ENCODE measurements at regions not wholly inside any gene's neighbourhood (a gene's known extent, or its start where the extent isn't known, plus 50 kb on each side); places are given as distances from the start of the nearest gene placed in this dataset.
"Not testable (repeated sequence)": the region's sequence is repeated elsewhere in the genome, so short reads cannot be mapped to it uniquely, and the experiment has no call there.

DNA sequence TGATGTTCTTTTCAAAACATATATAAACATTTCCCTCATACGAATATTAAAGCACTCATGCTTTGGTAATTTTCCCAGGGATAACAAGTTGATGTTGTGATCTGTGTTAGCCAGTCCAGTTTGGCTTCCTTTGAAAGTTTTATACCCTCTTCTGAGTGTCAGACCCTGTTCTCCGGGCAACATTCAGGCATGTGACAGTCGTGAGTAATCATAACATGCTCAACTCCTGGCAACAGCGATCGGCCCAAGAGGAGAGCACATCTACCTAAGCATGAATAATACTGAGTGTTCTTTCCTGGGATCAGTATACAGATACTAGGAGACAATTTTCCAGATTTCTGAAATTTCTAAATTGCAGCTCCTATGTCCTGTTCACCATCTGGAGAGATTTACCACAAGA lies 1086.4 kb downstream of the CDH8 start:
- DNase-seq, result no peak

DNA sequence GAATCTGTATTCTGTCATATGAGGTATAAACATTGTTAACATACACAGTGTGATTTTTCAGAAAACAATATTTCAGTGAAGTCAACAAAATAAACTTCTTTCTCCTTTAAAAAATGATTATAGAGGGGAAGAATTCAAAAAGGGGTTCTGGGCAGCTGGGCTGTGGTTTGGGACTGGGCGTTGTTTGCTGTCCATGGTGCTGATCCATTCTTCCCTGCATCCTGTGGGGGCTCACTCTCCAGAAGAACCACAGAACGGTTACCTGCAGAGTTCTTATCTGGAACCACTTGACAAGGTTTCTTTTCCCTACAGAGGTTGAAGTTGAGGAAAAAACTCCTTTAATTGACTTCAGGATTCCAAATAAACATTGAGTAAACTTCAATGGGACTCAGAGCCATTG lies 1091.0 kb downstream of the CDH8 start:
- DNase-seq, result no peak

DNA sequence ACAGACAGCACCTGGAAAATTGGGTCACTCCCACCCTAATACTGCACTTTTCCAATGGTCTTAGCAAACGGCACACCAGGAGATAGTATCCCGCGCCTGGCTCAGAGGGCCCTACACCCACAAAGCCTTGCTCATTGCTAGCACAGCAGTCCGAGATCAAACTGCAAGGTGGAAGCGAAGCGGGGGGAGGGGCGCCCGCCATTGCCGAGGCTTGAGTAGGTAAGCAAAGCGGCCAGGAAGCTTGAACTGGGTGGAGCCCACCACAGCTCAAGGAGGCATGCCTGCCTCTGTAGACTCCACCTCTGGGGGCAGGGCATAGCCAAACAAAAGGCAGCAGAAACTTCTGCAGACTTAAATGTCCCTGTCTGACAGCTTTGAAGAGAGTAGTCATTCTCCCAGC lies 1100.0 kb downstream of the CDH8 start:
- not testable (repeated sequence) for DNase-seq

DNA sequence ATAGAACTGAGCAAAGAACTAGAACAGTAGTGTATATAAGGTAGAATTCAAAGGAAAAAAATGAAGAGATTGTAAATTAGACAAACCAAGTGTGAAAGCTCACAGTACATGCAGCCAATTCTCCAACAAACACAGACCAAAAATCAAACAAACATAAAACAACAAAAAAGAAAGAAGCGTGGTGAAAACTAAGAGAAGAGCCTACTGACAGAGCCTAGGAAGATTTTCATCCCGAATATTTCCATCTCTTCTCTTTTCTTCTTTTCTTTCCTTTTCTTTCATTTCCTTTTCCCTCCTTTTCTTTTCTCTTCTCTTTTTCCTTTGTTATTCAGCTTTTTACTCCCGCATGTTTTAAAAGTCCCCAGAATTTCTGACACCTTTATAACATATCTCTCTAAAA lies 1103.6 kb downstream of the CDH8 start:
- DNase-seq, result no peak

DNA sequence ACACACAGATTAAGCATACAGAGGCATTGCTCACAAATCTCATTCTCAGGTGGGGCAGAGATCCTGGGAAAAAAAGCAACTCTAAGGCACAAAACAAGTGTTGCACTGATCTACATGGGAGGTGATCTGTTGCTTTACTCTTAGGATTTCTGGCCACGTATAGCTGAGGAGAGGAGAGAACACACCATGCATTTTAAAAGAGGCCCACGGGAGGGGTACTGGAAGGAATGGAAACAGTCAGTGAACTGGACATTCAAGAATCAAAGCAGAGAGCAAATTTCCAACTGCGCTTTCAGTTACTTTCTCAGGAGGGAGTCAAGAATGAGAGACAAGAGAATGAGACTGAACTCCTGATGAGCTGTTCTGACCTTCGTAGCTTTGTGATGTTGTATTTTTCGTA lies 1105.9 kb downstream of the CDH8 start:
- no peak for DNase-seq

DNA sequence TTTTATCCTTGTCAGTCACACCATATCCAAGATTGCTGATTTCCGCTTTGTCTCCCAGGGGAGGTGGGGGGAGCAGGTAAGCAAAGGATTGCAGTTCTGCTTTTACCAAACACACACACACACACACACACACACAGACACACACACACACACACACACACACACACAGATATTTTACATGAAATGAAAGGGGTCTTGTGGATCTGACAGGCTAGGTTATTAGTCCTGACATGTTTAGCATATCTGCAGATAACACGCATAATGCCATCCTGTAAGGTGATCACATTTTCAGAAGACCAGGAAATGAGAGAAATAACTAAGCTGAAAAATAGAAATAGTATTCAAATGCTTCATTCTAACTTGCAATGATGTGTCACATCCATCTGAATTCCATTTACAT lies 1113.3 kb downstream of the CDH8 start:
- DNase-seq, result no peak

DNA sequence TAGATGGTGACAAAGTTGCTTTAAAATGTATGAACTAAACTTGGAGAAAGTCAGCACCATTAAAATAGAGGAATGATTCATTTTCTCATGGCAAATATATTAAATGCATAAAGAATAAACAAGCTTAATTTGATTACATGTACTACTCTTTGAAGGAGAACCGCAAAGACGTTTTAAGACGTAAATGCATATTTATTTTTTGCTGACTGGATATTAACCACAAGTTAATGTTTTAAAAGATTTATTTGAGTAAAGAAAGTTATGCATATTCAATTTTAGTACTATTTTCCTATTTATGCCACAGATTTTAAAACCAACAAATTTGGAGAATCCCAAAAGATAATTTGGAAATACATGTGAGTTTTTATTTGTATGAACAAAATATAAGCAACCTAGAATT lies 1121.9 kb downstream of the CDH8 start:
- DNase-seq, result no peak

DNA sequence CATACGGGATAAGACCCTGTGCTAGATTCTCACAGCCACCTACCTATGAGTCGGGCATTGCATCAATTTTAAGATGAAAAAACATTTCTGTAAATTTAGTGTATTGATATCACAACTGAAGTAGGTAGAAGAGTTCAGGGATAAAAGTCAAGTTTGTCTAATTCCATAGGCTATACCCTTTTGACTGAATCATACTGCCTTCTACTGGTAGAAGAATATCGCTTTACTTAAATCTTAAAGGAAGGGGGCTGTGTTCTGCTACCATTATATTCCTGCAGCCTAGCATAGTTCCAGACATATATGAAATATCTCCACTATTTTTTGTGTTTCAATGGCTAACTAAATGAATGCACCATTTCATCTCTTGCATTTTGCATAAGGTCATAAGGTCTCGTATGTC lies 1128.6 kb downstream of the CDH8 start:
- no peak for DNase-seq

DNA sequence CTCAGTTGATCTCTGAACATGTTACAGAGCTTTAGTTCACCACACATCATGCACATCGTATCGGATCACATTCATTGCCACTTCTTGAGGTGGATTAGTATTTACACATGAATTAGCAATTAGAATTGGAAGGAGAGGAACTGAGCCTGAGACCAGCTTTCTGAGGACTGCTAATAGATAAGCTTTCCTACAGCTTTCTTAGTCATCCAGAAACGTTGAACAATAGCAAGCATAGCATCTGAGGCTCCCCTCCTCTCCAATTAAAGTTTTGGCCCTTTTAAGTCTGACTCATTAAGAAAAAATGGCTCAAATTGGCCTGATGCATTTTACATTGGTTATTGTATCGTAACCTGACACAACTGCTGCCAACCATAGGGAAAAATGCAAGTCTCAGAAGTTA lies 1130.4 kb downstream of the CDH8 start:
- DNase-seq, result no peak

DNA sequence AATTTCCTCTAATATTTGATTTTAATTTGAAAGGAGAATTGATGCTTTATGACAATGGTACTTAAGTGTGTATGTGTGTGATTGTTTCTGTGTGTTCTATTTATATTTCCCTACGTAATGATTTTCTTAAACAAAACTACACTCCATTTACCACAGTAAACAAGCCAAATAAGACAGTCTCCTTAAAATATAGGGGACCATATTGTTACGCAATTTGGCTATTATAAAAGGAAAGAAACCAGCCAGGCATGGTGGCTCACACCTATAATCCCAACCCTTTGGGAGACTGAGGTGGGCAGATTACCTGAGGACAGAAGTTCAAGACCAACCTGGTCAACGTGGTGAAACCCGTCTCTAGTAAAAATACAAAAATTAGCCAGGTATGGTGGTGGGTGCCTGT lies 1134.1 kb downstream of the CDH8 start:
- DNase-seq, result no peak

DNA sequence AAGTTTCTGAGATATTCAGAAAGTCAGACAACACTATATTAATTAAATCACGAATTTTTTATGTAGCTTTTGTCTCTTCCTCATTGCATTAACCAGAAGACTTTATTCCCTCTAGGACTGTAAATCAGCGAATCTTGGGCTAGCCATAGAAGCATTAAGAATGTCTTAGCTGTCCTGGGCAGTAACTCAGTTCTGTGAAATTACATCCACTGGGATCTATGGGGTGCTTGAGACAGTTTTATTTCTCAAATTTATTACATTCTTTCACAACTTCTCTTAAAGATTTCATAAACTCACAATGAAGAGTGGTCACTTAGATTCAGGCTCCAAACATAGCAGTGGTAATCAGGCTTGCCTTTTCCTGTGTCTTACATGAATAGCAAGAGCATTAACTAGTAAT lies 1153.4 kb downstream of the CDH8 start:
- DNase-seq, result no peak

DNA sequence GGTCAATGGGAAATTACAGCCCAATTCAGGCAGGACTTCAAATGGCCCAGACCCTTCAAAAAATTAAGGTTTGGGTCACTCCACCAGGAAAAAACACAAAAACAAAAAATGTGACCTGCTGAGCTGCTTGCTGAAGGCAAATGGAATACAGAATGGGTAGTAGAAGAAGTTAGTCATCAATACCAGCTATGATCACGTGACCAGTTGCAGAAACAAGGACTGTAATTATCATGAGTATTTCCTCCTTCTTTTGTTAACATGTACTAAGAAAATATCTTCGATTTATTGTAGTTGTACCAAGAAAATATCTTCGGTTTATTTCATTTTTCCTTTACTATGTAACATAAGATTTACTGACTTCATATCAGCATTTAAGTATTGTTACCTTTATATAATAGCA lies 1183.6 kb downstream of the CDH8 start:
- DNase-seq, result no peak

DNA sequence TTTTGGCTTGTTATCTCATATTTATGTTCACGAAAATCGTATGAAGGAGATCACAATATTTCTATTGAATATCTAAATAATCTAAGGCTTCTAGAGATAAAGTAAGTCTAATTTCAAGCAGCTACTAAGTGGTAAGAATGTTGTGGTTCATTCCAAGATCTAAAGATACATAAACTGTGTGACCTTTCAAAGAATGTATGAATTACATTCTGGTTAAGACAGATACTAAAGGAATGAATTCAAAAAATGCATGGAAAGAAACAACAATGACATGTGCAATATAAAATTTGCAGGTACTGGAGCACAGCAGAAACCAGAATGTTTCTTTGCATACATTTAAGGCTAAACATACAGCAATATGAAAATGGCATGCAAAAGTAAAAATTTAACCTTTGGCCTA lies 1214.6 kb downstream of the CDH8 start:
- no peak for DNase-seq

DNA sequence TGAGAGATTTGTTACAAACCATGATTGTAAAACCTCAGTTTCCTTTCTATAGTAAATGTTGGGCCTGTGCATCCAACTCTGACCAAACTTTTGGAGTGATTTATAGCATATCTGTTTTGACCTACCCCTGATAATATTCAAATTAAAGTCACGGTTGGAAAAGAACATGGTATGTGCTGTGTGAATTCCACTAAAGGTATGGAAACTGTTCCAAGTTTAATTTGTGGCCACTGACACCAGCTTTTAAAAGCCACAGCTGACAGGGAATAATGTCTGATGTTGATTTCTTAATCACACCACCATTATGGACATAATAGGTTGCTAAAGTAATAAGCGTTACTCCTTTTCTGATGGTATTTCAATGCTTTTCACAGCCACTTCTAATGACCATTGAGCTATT lies 1215.9 kb downstream of the CDH8 start:
- DNase-seq, result no peak

DNA sequence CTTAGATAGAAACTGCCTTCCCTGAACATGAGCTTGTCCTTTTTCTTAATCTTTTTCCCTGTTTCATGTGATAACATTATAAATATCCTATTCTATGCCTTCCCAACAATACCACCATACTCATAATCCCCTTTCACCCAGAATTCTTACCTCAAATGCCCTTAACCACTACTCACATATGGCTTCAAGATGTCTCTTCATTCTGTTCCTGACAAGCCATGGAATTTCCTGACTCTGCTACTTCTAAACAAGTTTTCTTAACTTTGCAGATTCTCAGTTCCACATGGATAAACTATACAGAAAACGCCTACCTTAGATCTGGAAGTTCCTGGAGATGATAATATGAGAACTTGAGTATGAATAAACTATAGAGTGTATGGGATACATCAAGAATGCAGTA lies 1217.8 kb downstream of the CDH8 start:
- no peak for DNase-seq

DNA sequence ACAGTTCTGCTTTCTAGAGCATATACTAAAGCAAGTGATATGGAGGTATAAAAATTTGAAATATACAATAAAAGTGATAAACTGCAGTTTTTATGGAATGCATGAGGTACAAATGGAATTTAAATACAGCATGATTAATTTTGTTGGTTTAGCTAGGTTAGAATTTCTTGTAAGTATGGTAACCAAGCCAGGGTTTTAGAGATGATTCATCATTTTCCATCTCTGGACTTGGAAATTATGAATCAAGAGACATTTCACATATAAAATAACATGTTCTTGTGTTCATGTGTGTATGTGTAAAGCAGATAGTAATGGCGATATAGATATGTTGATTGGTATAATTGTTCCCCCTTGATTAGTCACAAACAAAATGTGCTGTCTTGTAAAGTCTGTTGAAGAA lies 1219.8 kb downstream of the CDH8 start:
- DNase-seq, result no peak

DNA sequence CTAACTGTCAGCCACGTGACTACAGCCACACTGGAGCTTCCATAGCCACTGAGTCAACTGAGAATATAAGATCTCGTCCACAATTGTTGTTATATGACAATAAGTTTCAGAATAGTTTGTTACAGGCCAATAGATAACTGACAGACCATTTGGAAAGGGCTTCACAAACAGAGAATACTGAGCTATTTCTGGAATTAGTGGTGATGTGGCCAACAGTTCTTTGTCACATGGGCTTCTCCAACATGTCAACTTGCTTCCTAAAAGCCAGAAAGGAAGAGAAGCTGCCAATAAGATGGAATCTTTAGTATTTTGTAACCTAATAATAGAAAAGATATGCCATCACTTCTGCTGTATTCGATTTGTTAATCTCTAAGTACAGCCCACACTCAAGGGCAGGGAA lies 1220.4 kb downstream of the CDH8 start:
- no peak for DNase-seq

DNA sequence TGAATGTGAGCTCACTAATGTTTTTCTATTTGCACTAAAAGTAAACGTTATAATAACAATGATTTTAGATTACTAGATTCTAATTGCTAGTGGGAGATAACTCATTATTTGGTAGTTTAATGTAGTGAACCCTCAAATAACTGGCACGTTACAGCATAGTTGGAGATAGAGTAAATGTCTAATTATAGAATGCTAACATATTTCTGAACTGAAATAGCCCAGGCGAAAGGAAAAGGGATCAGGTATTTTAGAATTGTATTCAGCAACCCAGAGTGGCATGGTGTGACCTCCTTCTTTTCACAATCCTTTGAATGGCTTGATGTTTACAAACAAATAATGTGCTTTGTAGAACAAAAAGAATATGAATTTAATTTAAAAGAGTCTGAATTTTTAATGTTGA lies 1221.2 kb downstream of the CDH8 start:
- DNase-seq, result no peak

DNA sequence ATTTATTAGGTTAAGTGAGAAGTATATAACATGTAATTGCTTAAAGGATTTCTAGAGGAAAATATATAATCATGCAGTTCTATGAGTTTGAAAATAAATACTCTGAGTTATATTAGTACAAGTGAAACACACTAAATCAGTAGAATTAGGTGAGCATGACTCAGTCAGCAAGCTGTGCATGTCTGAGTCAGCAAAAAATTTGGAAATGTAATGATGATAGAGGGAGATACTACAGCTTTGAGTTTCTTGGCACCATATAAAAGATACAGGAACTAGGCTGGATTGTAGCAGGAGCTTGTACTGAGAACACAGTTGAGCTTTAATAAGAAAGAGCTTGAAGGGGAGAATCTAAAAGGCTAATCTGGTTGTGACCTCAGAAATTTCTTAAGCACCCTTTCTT lies 1224.6 kb downstream of the CDH8 start:
- DNase-seq, result no peak

DNA sequence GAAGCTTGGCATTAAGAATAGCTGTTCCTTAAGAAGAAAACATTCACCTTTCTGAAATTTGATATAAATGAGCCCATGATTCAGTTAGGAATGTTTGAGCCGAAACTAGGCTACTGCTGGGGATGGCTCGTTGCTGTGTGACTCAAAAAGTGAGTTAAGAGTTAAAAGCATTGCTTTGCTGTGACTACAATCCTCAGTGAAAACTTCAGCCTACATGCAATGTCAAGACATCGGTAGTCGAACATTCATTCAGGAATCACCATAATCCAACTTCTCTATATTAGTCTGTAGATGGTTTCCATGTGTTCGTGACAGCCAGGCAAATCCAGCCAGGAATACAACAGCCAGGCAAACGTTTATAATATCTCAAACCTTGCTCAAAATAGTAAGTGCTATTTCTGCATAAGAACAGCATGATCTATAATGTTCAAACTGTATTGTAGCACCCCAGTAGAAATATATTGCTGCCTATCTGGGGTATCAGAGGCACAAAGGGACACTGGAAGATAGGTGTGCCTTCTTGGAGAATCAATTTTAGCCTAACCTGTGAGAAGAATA lies 1225.1 kb downstream of the CDH8 start:
- DNase-seq, result no peak

DNA sequence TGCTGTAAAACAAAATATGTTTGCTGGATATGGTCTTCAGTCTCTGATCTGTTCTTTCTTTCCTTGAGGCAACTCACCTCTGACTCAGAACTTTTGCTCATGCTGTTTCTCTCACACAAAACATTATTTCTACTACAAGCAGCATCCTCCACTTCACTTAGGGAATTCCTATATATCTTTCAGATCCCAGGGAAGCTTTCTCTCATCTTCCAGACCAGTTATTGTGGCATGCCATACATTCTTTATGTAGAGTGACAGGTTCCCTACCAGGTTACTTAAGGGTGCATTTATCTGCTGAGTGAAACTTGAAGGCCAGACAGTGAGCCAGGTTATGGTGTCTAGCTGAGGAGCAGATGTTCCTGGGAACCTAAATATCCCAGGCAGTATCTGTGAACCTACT lies 1226.0 kb downstream of the CDH8 start:
- no peak for DNase-seq

DNA sequence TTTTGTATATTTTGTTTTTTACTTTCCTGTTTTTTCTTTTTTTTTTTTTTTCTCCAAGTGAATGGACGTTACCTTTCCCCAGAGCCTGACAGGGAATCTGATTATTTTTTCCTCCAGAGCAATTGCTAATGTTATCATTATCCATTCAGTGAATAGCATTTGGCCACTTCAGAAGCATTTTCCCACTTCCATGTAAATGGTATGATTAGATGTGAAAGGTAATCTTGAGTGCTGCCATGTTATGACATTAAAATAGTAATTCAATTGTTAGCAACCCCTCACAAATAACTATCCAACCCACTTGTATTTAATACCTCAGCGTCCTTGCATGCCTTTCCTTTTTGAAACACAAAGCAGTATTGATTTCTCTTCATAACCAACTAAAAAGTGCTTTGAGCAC lies 1243.8 kb downstream of the CDH8 start:
- no peak for DNase-seq

DNA sequence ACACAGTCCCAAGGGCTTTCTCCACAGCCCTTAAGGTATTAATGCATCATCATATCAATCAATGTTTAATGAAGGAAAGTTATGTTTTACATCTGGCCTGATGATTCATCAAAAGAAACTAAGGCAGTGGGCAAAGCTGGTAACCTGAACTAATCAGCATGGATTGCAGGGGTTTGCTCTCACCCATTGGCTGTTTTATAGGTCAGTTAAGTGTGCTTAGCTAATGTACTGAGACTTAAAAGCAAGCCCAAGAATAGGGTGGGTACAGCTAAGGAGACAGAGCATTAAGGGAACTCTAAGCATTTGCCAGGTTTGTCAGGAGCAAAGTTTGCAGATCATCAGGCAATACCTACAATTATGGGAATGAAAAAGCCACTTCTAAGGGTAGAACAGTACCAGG lies 1247.6 kb downstream of the CDH8 start:
- no peak for DNase-seq

DNA sequence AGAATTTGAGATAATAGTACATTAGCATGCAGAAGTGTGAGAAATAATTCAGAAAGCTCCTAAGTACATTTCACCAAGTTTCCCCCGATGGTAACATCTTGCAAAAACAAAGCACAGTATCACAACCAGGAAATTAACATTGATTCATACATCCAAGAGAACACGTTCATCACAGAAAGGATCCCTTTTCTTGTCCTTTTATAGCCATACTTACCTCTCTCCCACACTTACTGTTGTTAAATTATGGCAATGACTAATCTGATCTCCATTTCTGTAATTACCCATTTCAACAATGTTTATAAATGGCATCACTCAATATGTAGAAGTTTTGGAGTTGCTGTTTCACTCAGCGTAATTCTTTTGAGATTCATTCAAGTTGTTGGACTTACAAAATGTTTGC lies 1260.0 kb downstream of the CDH8 start:
- DNase-seq, result no peak

DNA sequence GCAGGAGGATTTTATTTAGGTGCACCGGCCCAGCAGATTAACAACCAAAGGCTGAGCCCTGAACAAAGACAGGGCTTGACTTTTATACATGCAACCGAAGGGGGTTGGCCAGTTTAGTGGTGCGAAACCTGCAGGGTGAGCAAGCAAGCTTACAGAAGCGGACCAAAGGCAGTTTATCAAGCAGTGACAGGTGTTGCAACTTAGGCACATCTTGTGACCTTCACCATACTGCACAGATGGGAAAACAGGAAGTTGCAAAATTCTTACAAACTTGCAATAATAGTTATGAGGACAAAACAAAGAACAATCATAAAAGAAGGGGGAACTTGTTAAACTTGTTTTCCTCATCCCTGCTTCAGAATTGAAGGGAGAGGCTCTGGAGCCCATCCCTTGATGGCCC lies 1265.1 kb downstream of the CDH8 start:
- DNase-seq, result no peak

DNA sequence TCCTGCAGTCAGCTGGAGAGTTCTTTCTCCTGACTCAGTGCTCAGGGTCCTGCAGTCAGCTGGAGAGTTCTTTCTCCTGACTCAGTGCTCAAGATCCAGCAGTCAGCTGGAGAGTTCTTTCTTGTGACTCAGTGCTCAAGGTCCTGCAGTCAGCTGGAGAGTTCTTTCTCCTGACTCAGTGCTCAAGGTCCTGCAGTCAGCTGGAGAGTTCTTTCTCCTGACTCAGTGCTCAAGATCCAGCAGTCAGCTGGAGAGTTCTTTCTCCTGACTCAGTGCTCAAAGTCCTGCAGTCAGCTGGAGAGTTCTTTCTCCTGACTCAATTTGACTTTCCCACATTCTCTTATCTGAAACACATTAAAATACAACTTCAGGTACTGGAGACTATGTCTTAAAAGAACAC lies 1265.9 kb downstream of the CDH8 start:
- DNase-seq, result not testable (repeated sequence)

All from COR-L47 (cell line).